AG04450 (cell line): ENCODE measurements at regions not wholly inside any gene's neighbourhood (a gene's known extent, or its start where the extent isn't known, plus 50 kb on each side); places are given as distances from the start of the nearest gene placed in this dataset.

Experiments
- CTCF ChIA-PET: fragments of 300-600, 350-600 bp; formaldehyde crosslinking; extraction: SDS; loops from one replicate; lab custom pipeline; 2022; ENCODE audit warnings: antibody characterized with exemption, inconsistent platforms; lab: Charles Lee
- POLR2A ChIA-PET: fragments of 350-600 bp; formaldehyde crosslinking; extraction: SDS; loops from one replicate; lab custom pipeline; 2021; ENCODE audit warnings: antibody characterized with exemption, inconsistent platforms; lab: Yijun Ruan, JAX
- DNase-seq: peaks from one replicate; pipeline ENCODE4 v3.0.0-alpha.2; 2011; ENCODE audit warnings: low read depth, low spot score
- H3K27ac ChIP-seq: one replicate; pipeline ENCODE4 v1.5.1; 2012; ENCODE audit warnings: low read depth, low read length, control low read depth
- H3K27me3 ChIP-seq: one replicate; pipeline ENCODE4 v1.6.0; 2012; ENCODE audit warnings: low read length; ENCODE audit not compliant: control insufficient read depth, insufficient read depth
- H3K4me3 ChIP-seq: 2 replicates; pipeline ENCODE4 v1.5.1; 2011; ENCODE audit warnings: mild to moderate bottlenecking, low read depth, low read length, control low read depth
- H3K9me3 ChIP-seq: 2 replicates; pipeline ENCODE4 v1.5.1; 2012; ENCODE audit warnings: low read length; ENCODE audit not compliant: control insufficient read depth, insufficient read depth
- TF ChIP-seq, protein P1 (sequence below): IDR thresholded peaks from 2 replicates; pipeline ENCODE4 v1.5.1; 2011; ENCODE audit warnings: low read depth, low read length, control low read depth, inconsistent platforms

DNA sequence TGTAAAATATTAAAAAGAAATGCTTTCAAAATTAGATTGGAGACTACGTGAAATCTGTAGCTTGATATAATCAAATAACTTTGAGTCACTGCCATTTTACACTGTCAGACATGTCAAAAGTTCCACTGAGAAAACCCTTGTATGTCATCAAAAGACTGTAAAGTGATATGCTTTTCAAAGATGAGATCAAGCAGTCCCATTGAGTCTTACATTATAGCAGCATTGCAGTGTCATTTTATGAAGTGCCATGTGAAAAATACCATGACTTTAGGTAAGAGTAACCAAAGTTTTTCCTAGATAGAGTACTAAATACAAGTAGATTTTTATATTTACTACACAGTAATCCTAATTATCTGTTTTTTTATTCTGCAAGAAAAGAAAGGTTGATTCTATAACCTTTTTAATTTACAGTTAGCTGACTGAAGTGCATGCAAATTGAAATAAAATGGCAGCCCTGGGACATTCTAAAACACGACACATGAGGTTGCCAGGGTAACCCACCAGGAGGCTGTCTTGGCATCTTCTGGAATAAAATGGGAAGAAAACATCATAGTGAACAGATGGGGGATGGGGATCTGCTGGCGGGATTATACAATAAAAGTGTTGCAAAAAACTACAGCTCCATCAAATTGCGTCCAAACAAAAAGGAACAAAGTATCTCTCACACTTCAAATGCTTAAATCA, 91.3 kb upstream of the TMEM106B start:
- CTCF ChIA-PET = interaction anchor here (0.6 to 1.0 kb wide), 2 partner anchors 8 to 339 kb away, joined by 3 read pairs; no protein-coding TSS in a partner anchor
- Histone ChIP-seq H3K27me3 (no peaks in the 10 kb centered on the region), H3K27ac (no peak overlapping the region), H3K4me3 (no peak overlapping the region), H3K9me3 (no peaks in the 10 kb centered on the region)
- DNase-seq = no peak
- POLR2A ChIA-PET = no interaction called here
- TF ChIP-seq, protein P1, sequence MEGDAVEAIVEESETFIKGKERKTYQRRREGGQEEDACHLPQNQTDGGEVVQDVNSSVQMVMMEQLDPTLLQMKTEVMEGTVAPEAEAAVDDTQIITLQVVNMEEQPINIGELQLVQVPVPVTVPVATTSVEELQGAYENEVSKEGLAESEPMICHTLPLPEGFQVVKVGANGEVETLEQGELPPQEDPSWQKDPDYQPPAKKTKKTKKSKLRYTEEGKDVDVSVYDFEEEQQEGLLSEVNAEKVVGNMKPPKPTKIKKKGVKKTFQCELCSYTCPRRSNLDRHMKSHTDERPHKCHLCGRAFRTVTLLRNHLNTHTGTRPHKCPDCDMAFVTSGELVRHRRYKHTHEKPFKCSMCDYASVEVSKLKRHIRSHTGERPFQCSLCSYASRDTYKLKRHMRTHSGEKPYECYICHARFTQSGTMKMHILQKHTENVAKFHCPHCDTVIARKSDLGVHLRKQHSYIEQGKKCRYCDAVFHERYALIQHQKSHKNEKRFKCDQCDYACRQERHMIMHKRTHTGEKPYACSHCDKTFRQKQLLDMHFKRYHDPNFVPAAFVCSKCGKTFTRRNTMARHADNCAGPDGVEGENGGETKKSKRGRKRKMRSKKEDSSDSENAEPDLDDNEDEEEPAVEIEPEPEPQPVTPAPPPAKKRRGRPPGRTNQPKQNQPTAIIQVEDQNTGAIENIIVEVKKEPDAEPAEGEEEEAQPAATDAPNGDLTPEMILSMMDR = no peak

DNA sequence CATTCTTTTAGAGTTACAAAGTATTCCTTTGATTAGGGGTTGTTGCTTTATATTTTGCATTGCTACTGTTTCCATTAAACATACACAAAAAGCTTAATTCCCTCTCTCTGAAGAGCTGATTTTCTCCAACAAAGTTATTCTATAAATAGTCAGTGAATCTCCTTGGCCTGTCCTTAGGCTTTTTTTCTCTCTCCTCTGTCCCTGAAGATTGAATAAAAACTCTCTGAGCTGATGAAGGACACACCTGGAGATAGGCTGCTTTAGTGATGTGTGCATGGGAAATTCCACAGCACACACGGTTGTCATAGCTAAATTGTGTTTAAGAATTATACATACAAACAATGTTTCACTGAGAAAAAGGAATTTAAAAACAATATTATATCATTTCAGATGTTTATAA, 90.5 kb upstream of the TMEM106B start:
- Histone ChIP-seq H3K27me3 (no peaks in the 10 kb centered on the region), H3K27ac (no peak overlapping the region), H3K9me3 (no peaks in the 10 kb centered on the region), H3K4me3 (no peak overlapping the region)
- POLR2A ChIA-PET = no interaction called here
- TF ChIP-seq, protein P1 = no peak
- DNase-seq = no peak
- CTCF ChIA-PET = interaction anchor here (0.6 kb wide), 1 partner anchor 9 kb away, joined by 3 read pairs; no protein-coding TSS in a partner anchor

DNA sequence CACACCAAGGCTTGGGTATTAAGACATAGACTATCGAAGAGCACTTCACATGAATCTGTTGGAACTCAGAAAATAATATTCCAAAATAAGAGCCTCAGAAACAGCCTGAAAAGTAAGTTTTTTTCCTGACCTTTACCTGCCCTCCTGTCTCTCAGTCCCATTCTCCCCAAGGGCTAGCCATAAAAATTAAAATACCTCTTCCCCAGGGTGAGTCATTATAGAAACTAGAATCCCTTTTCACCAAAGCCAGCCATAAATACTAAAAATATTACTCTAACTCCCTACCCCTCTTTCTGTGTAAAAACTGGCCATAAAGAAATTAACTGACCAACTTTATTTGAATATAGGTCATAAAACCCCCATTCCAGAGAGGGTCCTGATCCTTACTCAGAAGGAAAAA, 87.9 kb upstream of the TMEM106B start:
- DNase-seq = no peak
- Histone ChIP-seq H3K9me3 (no peaks in the 10 kb centered on the region), H3K4me3 (no peak overlapping the region), H3K27ac (no peak overlapping the region), H3K27me3 (no peaks in the 10 kb centered on the region)
- TF ChIP-seq, protein P1 = no peak
- ChIA-PET CTCF (no interaction called here), POLR2A (no interaction called here)

DNA sequence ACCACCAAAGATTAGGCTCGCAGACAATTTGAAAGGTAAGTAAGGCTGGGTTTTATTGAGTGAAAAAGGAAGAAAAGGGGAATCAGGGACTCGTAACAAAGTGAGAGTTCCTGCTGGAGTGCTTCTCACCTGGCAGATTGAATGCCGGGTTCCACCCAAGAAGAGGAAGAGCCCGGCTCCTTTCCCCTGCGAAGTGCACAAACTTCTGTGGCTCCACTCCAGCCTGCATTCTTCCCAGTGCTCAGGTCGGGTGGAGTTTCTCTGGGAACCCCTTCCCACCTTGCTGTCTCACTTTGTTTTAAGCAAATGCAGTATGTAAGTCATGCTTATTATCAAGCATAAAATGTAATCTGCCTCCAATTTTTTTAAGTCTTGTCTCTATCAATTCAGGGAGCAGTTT, 87.1 kb upstream of the TMEM106B start:
- Histone ChIP-seq H3K4me3 (no peak overlapping the region), H3K9me3 (no peaks in the 10 kb centered on the region), H3K27ac (no peak overlapping the region), H3K27me3 (no peaks in the 10 kb centered on the region)
- DNase-seq = no peak
- TF ChIP-seq, protein P1 = no peak
- CTCF ChIA-PET = no interaction called here
- POLR2A ChIA-PET = no interaction called here

DNA sequence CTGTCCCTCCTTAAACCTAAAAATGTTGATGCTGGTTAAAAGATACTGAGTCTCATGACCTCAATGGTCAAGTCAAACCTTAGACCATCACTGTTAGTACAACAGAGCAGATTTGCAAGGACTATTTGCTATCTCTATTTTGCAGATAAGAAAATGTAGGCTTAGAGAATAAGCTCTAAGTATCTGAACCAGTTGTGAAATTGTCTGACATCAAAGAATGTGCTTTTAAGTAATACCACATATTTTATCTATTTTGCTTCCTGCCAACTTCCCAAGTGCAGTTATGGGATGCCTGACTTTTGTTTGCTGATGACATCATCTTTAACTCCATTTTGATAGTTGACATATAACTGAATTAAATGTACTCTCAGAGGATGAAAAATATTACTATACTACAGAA, 83.6 kb upstream of the TMEM106B start:
- POLR2A ChIA-PET = no interaction called here
- CTCF ChIA-PET = no interaction called here
- Histone ChIP-seq H3K27ac (no peak overlapping the region), H3K4me3 (no peak overlapping the region), H3K27me3 (no peaks in the 10 kb centered on the region), H3K9me3 (no peaks in the 10 kb centered on the region)
- no peak for DNase-seq
- TF ChIP-seq, protein P1 = no peak
